K562 (cell line): ENCODE measurements at regions not wholly inside any gene's neighbourhood (a gene's known extent, or its start where the extent isn't known, plus 50 kb on each side); places are given as distances from the start of the nearest gene placed in this dataset.

Source experiments
- ATAC-seq: fragments of 200-7000 bp; cut with Tn5 transposase; 3 replicates; pipeline ENCODE4 v1.9.1; 2020; ENCODE audit warnings: moderate library complexity
- BruUV-seq: library from RNA; stranded (reverse); fragments of 400-500 nt; replicated peaks from 2 replicates; lab custom pipeline; 2021; lab: Mats Ljungman, UMichigan
- CTCF ChIA-PET: fragments of 300-600 bp; formaldehyde crosslinking; extraction: SDS; loops from one replicate; lab custom pipeline; 2021; ENCODE audit warnings: low intra/inter-chr PET ratio; lab: Yijun Ruan, JAX
- POLR2A ChIA-PET: fragments of 300-600, 350-650 bp; sonication (Branson Sonifier 250); formaldehyde crosslinking; extraction: SDS; loops from one replicate; lab custom pipeline; 2021; ENCODE audit warnings: antibody characterized with exemption, inconsistent platforms; lab: Yijun Ruan, JAX
- DNase-seq, 4 experiments: peaks; one replicate each; pipeline versions ENCODE4 v3.0.0 to v3.0.0-alpha.2; 2011 to 2018; ENCODE audit warnings: low spot score in 3 of 4, mixed read lengths in 3 of 4; ENCODE audit errors: extremely low read depth in 1 of 4
- FAIRE-seq: peaks from 2 replicates; lab custom pipeline; 2011; peaks lifted over from hg19 to GRCh38; lab: Jason Lieb, UNC
- H2AFZ ChIP-seq: 2 replicates; pipeline ENCODE4 v1.6.0; 2011; ENCODE audit warnings: low read depth, low read length, control low read depth, inconsistent platforms
- H3K27ac ChIP-seq: fragments of 200-600 bp; 3 replicates; pipeline ENCODE4 v1.8.0; 2011; ENCODE audit warnings: low read depth, mild to moderate bottlenecking, control low read depth, inconsistent platforms, low read length, moderate library complexity, mixed read lengths; ENCODE audit errors: extremely low read depth
- H3K27me3 ChIP-seq, 2 experiments: fragments of 300-600 bp in 1 of 2; 2 replicates in 1 of 2; 3 replicates in 1 of 2; pipeline versions ENCODE4 v1.6.0 to v1.8.0; 2011; ENCODE audit warnings: inconsistent platforms in 2 of 2, low read length in 2 of 2, mild to moderate bottlenecking in 1 of 2, mixed read lengths in 1 of 2, moderate library complexity in 1 of 2; ENCODE audit not compliant: control insufficient read depth in 2 of 2, insufficient read depth in 2 of 2
- H3K36me3 ChIP-seq: fragments of 300-600 bp; 3 replicates; pipeline ENCODE4 v1.8.0; 2011; ENCODE audit warnings: mild to moderate bottlenecking, low read length, inconsistent platforms; ENCODE audit not compliant: control insufficient read depth, insufficient read depth
- H3K4me1 ChIP-seq, 2 experiments: fragments of 200-600 bp in 1 of 2; replicated peaks in 1 of 2; 2 replicates in 1 of 2; 3 replicates in 1 of 2; pipeline versions ENCODE4 v1.5.1 to v1.8.0; 2011; ENCODE audit warnings: inconsistent platforms in 2 of 2, low read length in 2 of 2, mild to moderate bottlenecking in 1 of 2, mixed read lengths in 1 of 2, moderate library complexity in 1 of 2; ENCODE audit not compliant: control insufficient read depth in 2 of 2, insufficient read depth in 2 of 2
- H3K4me2 ChIP-seq: 2 replicates; pipeline ENCODE4 v1.6.1; 2011; ENCODE audit warnings: low read length, control low read depth, inconsistent platforms, mixed read lengths; ENCODE audit not compliant: insufficient read depth
- H3K4me3 ChIP-seq: fragments of 200-600 bp; sonication (generic), shearing (Covaris generic); 2 replicates; pipeline ENCODE4 v1.5.1; 2016; ENCODE audit warnings: control low read depth, inconsistent platforms
- H3K79me2 ChIP-seq: fragments of 200-600 bp; 3 replicates; pipeline ENCODE4 v1.8.0; 2011; ENCODE audit warnings: low read length, inconsistent platforms; ENCODE audit not compliant: control insufficient read depth, insufficient read depth
- H3K9ac ChIP-seq, 2 experiments: 2 replicates each; pipeline versions ENCODE4 v1.6.0 to v1.6.1; 2011; ENCODE audit warnings: low read depth in 2 of 2, low read length in 2 of 2, control low read depth in 1 of 2, inconsistent platforms in 1 of 2, mild to moderate bottlenecking in 1 of 2, mixed read lengths in 1 of 2; ENCODE audit not compliant: insufficient read depth in 1 of 2
- H3K9me1 ChIP-seq: one replicate; pipeline ENCODE4 v1.6.0; 2011; ENCODE audit warnings: inconsistent platforms, mild to moderate bottlenecking, low read length, moderate library complexity; ENCODE audit not compliant: control insufficient read depth, insufficient read depth
- H3K9me3 ChIP-seq: replicated peaks from 2 replicates; pipeline ENCODE4 v1.5.1; 2011; ENCODE audit warnings: low read depth, low read length, inconsistent platforms; ENCODE audit not compliant: control insufficient read depth, insufficient read depth
- H4K20me1 ChIP-seq: replicated peaks from 2 replicates; pipeline ENCODE4 v1.6.1; 2011; ENCODE audit warnings: low read length, inconsistent platforms, mixed read lengths; ENCODE audit not compliant: control insufficient read depth, insufficient read depth
- ASH1L ChIP-seq: fragments of 450-650 bp; IDR thresholded peaks from 2 replicates; pipeline ENCODE4 v1.6.1; 2018; ENCODE audit warnings: borderline replicate concordance, mild to moderate bottlenecking, low read depth; ENCODE audit not compliant: partially characterized antibody
- CHD4 ChIP-seq: fragments of 200-600 bp; sonication (generic); IDR thresholded peaks from 3 replicates; pipeline ENCODE4 v1.6.1; 2012; ENCODE audit warnings: low read depth, mild to moderate bottlenecking, mixed read lengths, low read length, inconsistent platforms; ENCODE audit not compliant: insufficient read depth, insufficient replicate concordance, poor library complexity, severe bottlenecking
- E4F1 ChIP-seq: fragments of 250-450 bp; sonication (Bioruptor Pico); IDR thresholded peaks from 2 replicates; pipeline ENCODE4 v1.5.0; 2021; ENCODE audit warnings: mild to moderate bottlenecking, borderline replicate concordance
- ELF4 ChIP-seq: fragments of 450-650 bp; formaldehyde crosslinking; IDR thresholded peaks from 2 replicates; pipeline ENCODE4 v1.4.0; 2022; ENCODE audit warnings: missing genetic modification characterization
- EP400 ChIP-seq: fragments of 450-650 bp; IDR thresholded peaks from 2 replicates; pipeline ENCODE4 v1.6.1; 2017; ENCODE audit warnings: antibody characterized with exemption, mild to moderate bottlenecking, moderate library complexity
- KHSRP ChIP-seq: fragments of 450-650 bp; IDR thresholded peaks from 2 replicates; pipeline ENCODE4 v1.6.1; 2017
- KLF16 ChIP-seq: IDR thresholded peaks from 2 replicates; pipeline ENCODE4 v1.6.1; 2016; ENCODE audit warnings: antibody characterized with exemption
- MEIS2 ChIP-seq: fragments of 450-650 bp; IDR thresholded peaks from 2 replicates; pipeline ENCODE4 v1.6.1; 2014; ENCODE audit warnings: mild to moderate bottlenecking; ENCODE audit not compliant: partially characterized antibody
- NFIX ChIP-seq: fragments of 250-450 bp; sonication (Bioruptor Pico); IDR thresholded peaks from 2 replicates; pipeline ENCODE4 v1.4.0; 2020; ENCODE audit warnings: low read depth, mild to moderate bottlenecking, moderate library complexity
- PHB2 ChIP-seq: fragments of 450-650 bp; IDR thresholded peaks from 2 replicates; pipeline ENCODE4 v1.6.1; 2017; ENCODE audit warnings: low read depth
- SOX6 ChIP-seq: fragments of 450-650 bp; IDR thresholded peaks from 2 replicates; pipeline ENCODE4 v1.6.1; 2014; ENCODE audit warnings: mild to moderate bottlenecking
- SUPT5H ChIP-seq: fragments of 450-650 bp; IDR thresholded peaks from 2 replicates; pipeline ENCODE4 v1.6.1; 2016
- TBL1XR1 ChIP-seq, 2 experiments: IDR thresholded peaks; 2 replicates each; pipeline ENCODE4 v1.6.1; 2012; ENCODE audit warnings: improper control_type of control experiment in 2 of 2, low read length in 2 of 2, mild to moderate bottlenecking in 1 of 2
- TBP ChIP-seq: optimal IDR thresholded peaks from 2 replicates; pipeline ENCODE3; 2011; ENCODE audit warnings: low read depth, low read length, improper control_type of control experiment
- THRB ChIP-seq: fragments of 450-650 bp; formaldehyde crosslinking; conservative IDR thresholded peaks from 2 replicates; pipeline ENCODE4 v1.4.0; 2022; ENCODE audit warnings: mild to moderate bottlenecking, missing genetic modification characterization
- TSC22D4 ChIP-seq: fragments of 450-650 bp; IDR thresholded peaks from 2 replicates; pipeline ENCODE4 v1.6.1; 2016; ENCODE audit warnings: missing genetic modification characterization, missing biosample characterization, control low read depth
- YY1 ChIP-seq, 3 experiments: IDR thresholded peaks; 2 replicates each; pipeline ENCODE4 v1.6.1; 2011; ENCODE audit warnings: low read length in 2 of 3, mild to moderate bottlenecking in 2 of 3, moderate library complexity in 2 of 3, borderline replicate concordance in 1 of 3, control low read depth in 1 of 3, low read depth in 1 of 3; ENCODE audit not compliant: insufficient read depth in 3 of 3, insufficient replicate concordance in 2 of 3, control insufficient read depth in 1 of 3, insufficient read length in 1 of 3; ENCODE audit errors: extremely low read depth in 1 of 3
- ZNF277 ChIP-seq: fragments of 250-450 bp; sonication (Bioruptor Pico); IDR thresholded peaks from 2 replicates; pipeline ENCODE4 v1.8.0; 2022; ENCODE audit warnings: inconsistent platforms, mild to moderate bottlenecking, moderate library complexity, borderline replicate concordance
- ZNF316 ChIP-seq: fragments of 450-650 bp; IDR thresholded peaks from 2 replicates; pipeline ENCODE4 v1.6.1; 2016
- WGBS: fragments of 100-300 bp; shearing (Covaris generic); methylation state at CpG from one replicate; pipeline ENCODE4 v1.1.6; 2016; ENCODE audit warnings: low coverage, mixed read lengths; ENCODE audit not compliant: insufficient coverage; ENCODE audit errors: missing lambda C conversion rate; 5-methylcytosine and 5-hydroxymethylcytosine counted together
- in situ Hi-C: fragments of 300-500 bp; cut with MboI; formaldehyde crosslinking; loops from 4 replicates; pipeline ENCODE4 v1.15.0; 2018; ENCODE audit warnings: inconsistent platforms, mixed read lengths
- intact Hi-C: fragments of 100-400 bp; cut with micrococcal nuclease; formaldehyde crosslinking; loops from 2 replicates; pipeline ENCODE4 v1.14.2; 2022

DNA sequence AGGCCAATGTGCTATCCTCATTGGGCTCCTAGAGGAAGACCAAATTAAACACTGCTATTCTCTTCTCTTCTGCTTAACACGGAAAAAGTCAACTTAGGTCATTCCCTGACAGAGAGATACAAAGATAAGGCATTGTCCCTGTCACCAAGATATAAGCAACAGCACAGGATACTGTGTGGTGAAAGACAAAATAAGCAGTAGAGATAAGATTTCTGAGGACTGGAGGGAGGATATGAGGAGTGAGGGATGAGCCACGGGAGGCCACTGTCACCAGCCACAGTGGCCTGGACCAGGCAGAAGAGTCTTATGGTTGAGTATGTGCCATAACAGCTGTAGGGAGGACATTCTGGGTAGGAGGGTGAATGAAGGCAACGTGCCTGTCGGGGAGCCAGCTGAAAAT, 54.4 kb upstream of the SLC14A2 start:
- ATAC-seq: peak; percentile 58; the same call in 2 of the 3 replicates
- TF ChIP-seq SOX6 (peak; percentile 77), TBP (no peak), ASH1L (no peak), THRB (CRISPR knock-in tag) (no peak), TBL1XR1 (IDR thresholded peaks at IDR 0.05; ENCODE audit: low read length in 2 of 2) (no peak), EP400 (no peak), PHB2 (no peak), SUPT5H (no peak), ZNF316 (no peak), ZNF277 (CRISPR knock-in tag) (no peak), KHSRP (no peak), E4F1 (CRISPR knock-in tag) (no peak), YY1 (IDR thresholded peaks at IDR 0.05; ENCODE audit: borderline replicate concordance in 1 of 3, control insufficient read depth in 1 of 3, extremely low read depth in 1 of 3, insufficient read depth in 3 of 3, insufficient read length in 1 of 3, insufficient replicate concordance in 2 of 3, low read depth in 1 of 3, low read length in 2 of 3) (no peak), CHD4 (no peak), TSC22D4 (no peak), NFIX (CRISPR knock-in tag) (no peak), ELF4 (no peak), KLF16 (no peak), MEIS2 (peak; percentile 75)

More for the DNA sequence above, 54.4 kb upstream of the SLC14A2 start:
- no peak overlapping the region for H3K4me3 ChIP-seq
- ChIA-PET CTCF (no interaction called here), POLR2A (no interaction called here)
- no peaks in the 10 kb centered on the region for H3K79me2 ChIP-seq
- H3K9me3 ChIP-seq: no peaks in the 10 kb centered on the region
- no TSS peak for BruUV-seq
- H3K27ac ChIP-seq: no peak overlapping the region
- no peaks in the 10 kb centered on the region for H3K27me3 ChIP-seq
- no peaks in the 10 kb centered on the region for H3K9me1 ChIP-seq
- in situ Hi-C loops (no loop called here), intact Hi-C loops (no loop called here)
- no peak overlapping the region for H3K9ac ChIP-seq
- H3K4me2 ChIP-seq: no peak overlapping the region; the same call in 1 of the 2 replicates
- no peaks in the 10 kb centered on the region for H3K36me3 ChIP-seq
- DNase-seq: no peak
- FAIRE-seq: no peak
- no peaks in the 10 kb centered on the region for H4K20me1 ChIP-seq
- no peak overlapping the region for H2AFZ ChIP-seq
- 0% methylated on average over 4 of the region's 4 CpGs for WGBS
- H3K4me1 ChIP-seq: no peaks in the 10 kb centered on the region; a peak in 1 of 5 replicates
